HCT116 (cell line): ENCODE measurements at regions not wholly inside any gene's neighbourhood (a gene's known extent, or its start where the extent isn't known, plus 50 kb on each side); places are given as distances from the start of the nearest gene placed in this dataset.

ENCODE experiments used
- ATAC-seq: fragments of 200-7000 bp; cut with Tn5 transposase; 2 replicates; pipeline ENCODE4 v1.9.1; 2020; ENCODE audit warnings: mild to moderate bottlenecking, moderate library complexity
- BruUV-seq: library from RNA; stranded (reverse); fragments of 400-500 nt; replicated peaks from 2 replicates; lab custom pipeline; 2021; lab: Mats Ljungman, UMichigan
- CTCF ChIA-PET: fragments of 300-600 bp; sonication (Branson Sonifier 250); formaldehyde crosslinking; loops from one replicate; lab custom pipeline; 2021; ENCODE audit warnings: antibody characterized with exemption; lab: Charles Lee
- POLR2A ChIA-PET: fragments of 300-600, 350-600 bp; sonication (Branson Sonifier 250); formaldehyde crosslinking; loops from one replicate; lab custom pipeline; 2021; ENCODE audit warnings: antibody characterized with exemption; lab: Charles Lee
- RAD21 ChIA-PET, 2 experiments: fragments of 300-600 bp; sonication (Branson Sonifier 250); formaldehyde crosslinking; loops; one replicate each; lab custom pipeline; 2023; ENCODE audit warnings: low total read pairs in 2 of 2; ENCODE audit not compliant: uncharacterized antibody in 2 of 2, unreplicated experiment in 2 of 2, low non-redundant PET in 1 of 2; lab: Charles Lee
- DNase-seq: peaks from one replicate; pipeline ENCODE4 v3.0.0-alpha.2; 2010; ENCODE audit warnings: low read depth, low spot score
- H2AFZ ChIP-seq: fragments of 200-600 bp; shearing (Covaris generic), sonication (generic); 2 replicates; pipeline ENCODE4 v1.6.1; 2017; ENCODE audit warnings: low read depth, mixed run types, mixed read lengths, antibody characterized with exemption, low read length; ENCODE audit not compliant: poor library complexity, severe bottlenecking
- H3K27ac ChIP-seq: 2 replicates; pipeline ENCODE4 v1.5.1; 2012; ENCODE audit warnings: low read depth, low read length
- H3K27me3 ChIP-seq: fragments of 200-600 bp; sonication (generic); 2 replicates; pipeline ENCODE4 v1.6.1; 2016; ENCODE audit warnings: mixed run types, low read length, mixed read lengths; ENCODE audit not compliant: insufficient read depth
- H3K36me3 ChIP-seq, 2 experiments: fragments of 200-500 bp in 1 of 2; fragments of 200-600 bp in 1 of 2; sonication (Bioruptor generic) in 1 of 2; sonication (generic) in 1 of 2; 2 replicates each; pipeline versions ENCODE4 v1.5.1 to v1.6.1; 2014 to 2016; ENCODE audit warnings: low read length in 2 of 2, inconsistent platforms in 1 of 2, mixed read lengths in 1 of 2, mixed run types in 1 of 2; ENCODE audit not compliant: insufficient read depth in 2 of 2, control insufficient read depth in 1 of 2
- H3K4me1 ChIP-seq, 2 experiments: fragments of 200-600 bp in 1 of 2; sonication (generic) in 1 of 2; 2 replicates each; pipeline versions ENCODE4 v1.5.1 to v1.6.1; 2012 to 2017; ENCODE audit warnings: low read length in 2 of 2, inconsistent platforms in 1 of 2, mild to moderate bottlenecking in 1 of 2, mixed read lengths in 1 of 2, mixed run types in 1 of 2, moderate library complexity in 1 of 2; ENCODE audit not compliant: insufficient read depth in 2 of 2, control insufficient read depth in 1 of 2
- H3K4me2 ChIP-seq: fragments of 200-600 bp; sonication (generic); 2 replicates; pipeline ENCODE4 v1.6.1; 2017; ENCODE audit warnings: mixed run types, low read length, mixed read lengths
- H3K4me3 ChIP-seq, 2 experiments: fragments of 200-600 bp in 1 of 2; sonication (generic) in 1 of 2; replicated peaks in 1 of 2; 2 replicates each; pipeline ENCODE4 v1.5.1; 2011 to 2016; ENCODE audit warnings: low read length in 2 of 2, control low read depth in 1 of 2, low read depth in 1 of 2, mild to moderate bottlenecking in 1 of 2, mixed read lengths in 1 of 2, mixed run types in 1 of 2
- H3K79me2 ChIP-seq: fragments of 200-600 bp; sonication (generic); 2 replicates; pipeline ENCODE4 v1.6.1; 2017; ENCODE audit warnings: mild to moderate bottlenecking, mixed run types, low read length, moderate library complexity, mixed read lengths; ENCODE audit not compliant: insufficient read depth
- H3K9ac ChIP-seq: fragments of 200-600 bp; sonication (generic); 2 replicates; pipeline ENCODE4 v1.6.1; 2016; ENCODE audit warnings: low read length, mixed read lengths
- H3K9me2 ChIP-seq: fragments of 200-600 bp; sonication (generic), shearing (Covaris generic); 2 replicates; pipeline ENCODE4 v1.6.1; 2017; ENCODE audit warnings: mixed run types, mild to moderate bottlenecking, moderate library complexity; ENCODE audit not compliant: insufficient read depth
- H3K9me3 ChIP-seq, 2 experiments: fragments of 200-500 bp in 1 of 2; fragments of 200-600 bp in 1 of 2; sonication (Bioruptor generic) in 1 of 2; sonication (generic) in 1 of 2; 2 replicates each; pipeline ENCODE4 v1.6.1; 2014 to 2017; ENCODE audit warnings: low read length in 2 of 2, mixed read lengths in 2 of 2, inconsistent platforms in 1 of 2, low read depth in 1 of 2, mild to moderate bottlenecking in 1 of 2, mixed run types in 1 of 2, moderate library complexity in 1 of 2; ENCODE audit not compliant: control insufficient read depth in 1 of 2, insufficient read depth in 1 of 2
- H4K20me1 ChIP-seq: fragments of 200-600 bp; sonication (generic), shearing (Covaris generic); 2 replicates; pipeline ENCODE4 v1.6.1; 2017; ENCODE audit warnings: mixed run types, mild to moderate bottlenecking, moderate library complexity; ENCODE audit not compliant: insufficient read depth
- EGR1 ChIP-seq: IDR thresholded peaks from 2 replicates; pipeline ENCODE4 v1.6.1; 2012; ENCODE audit warnings: low read depth
- ELF1 ChIP-seq: IDR thresholded peaks from 2 replicates; pipeline ENCODE4 v1.6.1; 2012; ENCODE audit warnings: low read depth, borderline replicate concordance
- EZH2 ChIP-seq: fragments of 200-600 bp; sonication (generic); IDR thresholded peaks from 2 replicates; pipeline ENCODE4 v1.6.1; 2017; ENCODE audit warnings: antibody characterized with exemption, mixed run types
- FOSL1 ChIP-seq: IDR thresholded peaks from 2 replicates; pipeline ENCODE4 v1.6.1; 2012; ENCODE audit warnings: low read depth
- JUND ChIP-seq: IDR thresholded peaks from 2 replicates; pipeline ENCODE4 v1.6.1; 2012
- POLR2A ChIP-seq: IDR thresholded peaks from 2 replicates; pipeline ENCODE4 v1.7.0; 2011; ENCODE audit warnings: borderline replicate concordance; ENCODE audit not compliant: insufficient read depth, insufficient read length; ENCODE audit errors: extremely low read depth
- POLR2AphosphoS5 ChIP-seq: IDR thresholded peaks from 2 replicates; pipeline ENCODE4 v1.6.1; 2011; ENCODE audit warnings: mild to moderate bottlenecking, low read depth, low read length, moderate library complexity
- SIN3A ChIP-seq: IDR thresholded peaks from 2 replicates; pipeline ENCODE4 v1.6.1; 2012; ENCODE audit warnings: low read depth
- SRF ChIP-seq: IDR thresholded peaks from 2 replicates; pipeline ENCODE4 v1.6.1; 2012; ENCODE audit warnings: low read depth
- TCF7L2 ChIP-seq: IDR thresholded peaks from 2 replicates; pipeline ENCODE4 v1.7.0; 2011; ENCODE audit warnings: borderline replicate concordance, inconsistent platforms; ENCODE audit not compliant: insufficient read depth, insufficient read length; ENCODE audit errors: extremely low read depth
- YY1 ChIP-seq: IDR thresholded peaks from 2 replicates; pipeline ENCODE4 v1.6.1; 2011; ENCODE audit warnings: low read length, low read depth, moderate library complexity, mild to moderate bottlenecking; ENCODE audit not compliant: insufficient replicate concordance; ENCODE audit errors: extremely low read depth
- ZBTB33 ChIP-seq: IDR thresholded peaks from 2 replicates; pipeline ENCODE4 v1.6.1; 2011; ENCODE audit warnings: mild to moderate bottlenecking, low read length, moderate library complexity; ENCODE audit not compliant: insufficient replicate concordance; ENCODE audit errors: extremely low read depth
- ZNF274 ChIP-seq: fragments of 200-500 bp; sonication (Bioruptor generic); IDR thresholded peaks from 2 replicates; pipeline ENCODE4 v1.6.1; 2014; ENCODE audit warnings: mild to moderate bottlenecking, low read depth, low read length, inconsistent platforms
- intact Hi-C: fragments of 100-400 bp; cut with micrococcal nuclease; formaldehyde crosslinking; loops from 2 replicates; pipeline ENCODE4 v1.10.0; 2022
- TF ChIP-seq, protein P1 (sequence below): IDR thresholded peaks from 2 replicates; pipeline ENCODE4 v1.6.1; 2012
- TF ChIP-seq, protein P2 (sequence below): IDR thresholded peaks from 2 replicates; pipeline ENCODE4 v1.6.1; 2012
- TF ChIP-seq, protein P3 (sequence below), 3 experiments: fragments of 200-600 bp in 1 of 3; sonication (generic) in 1 of 3; IDR thresholded peaks in 2 of 3; conservative IDR thresholded peaks in 1 of 3; 2 replicates each; pipeline ENCODE4 v1.5.1; 2012 to 2017; ENCODE audit warnings: low read depth in 2 of 3, low read length in 2 of 3, antibody characterized with exemption in 1 of 3, borderline replicate concordance in 1 of 3, control low read depth in 1 of 3, mild to moderate bottlenecking in 1 of 3, mixed read lengths in 1 of 3, mixed run types in 1 of 3, moderate library complexity in 1 of 3; ENCODE audit not compliant: insufficient read depth in 1 of 3

GRCh38 chr16:11494029-11494428, 92.7 kb downstream of the LITAF start:
- H3K4me1 ChIP-seq, result peaks cover 38 to 57% of the 10 kb centered on the region in 2 experiments
- ATAC-seq, result no peak
- no peaks in the 10 kb centered on the region for H4K20me1 ChIP-seq
- no peaks in the 10 kb centered on the region for H3K27me3 ChIP-seq
- ChIA-PET CTCF (no interaction called here), POLR2A (no interaction called here), RAD21 (no interaction called here)
- H3K9me3 ChIP-seq, result no peaks in the 10 kb centered on the region
- H3K9me2 ChIP-seq, result no peaks in the 10 kb centered on the region
- H3K79me2 ChIP-seq, result no peaks in the 10 kb centered on the region
- no TSS peak for BruUV-seq
- intact Hi-C loops, result no loop called here
- no peak overlapping the region for H3K4me3 ChIP-seq
- peak overlapping the region; percentile 32 for H3K9ac ChIP-seq
- peak overlapping the region; percentile 33 for H3K4me2 ChIP-seq
- no peak overlapping the region for H2AFZ ChIP-seq
- peak overlapping the region; percentile 87 for H3K27ac ChIP-seq
- no peak for TF ChIP-seq POLR2A
- TF ChIP-seq EZH2, result no peak
- no peak for TF ChIP-seq ELF1
- no peak for TF ChIP-seq SRF
- TF ChIP-seq, protein P1, sequence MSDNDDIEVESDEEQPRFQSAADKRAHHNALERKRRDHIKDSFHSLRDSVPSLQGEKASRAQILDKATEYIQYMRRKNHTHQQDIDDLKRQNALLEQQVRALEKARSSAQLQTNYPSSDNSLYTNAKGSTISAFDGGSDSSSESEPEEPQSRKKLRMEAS, result no peak
- TF ChIP-seq SIN3A, result no peak
- no peak for TF ChIP-seq EGR1
- TF ChIP-seq, protein P2, sequence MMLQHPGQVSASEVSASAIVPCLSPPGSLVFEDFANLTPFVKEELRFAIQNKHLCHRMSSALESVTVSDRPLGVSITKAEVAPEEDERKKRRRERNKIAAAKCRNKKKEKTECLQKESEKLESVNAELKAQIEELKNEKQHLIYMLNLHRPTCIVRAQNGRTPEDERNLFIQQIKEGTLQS, result no peak
- TF ChIP-seq, protein P3, sequence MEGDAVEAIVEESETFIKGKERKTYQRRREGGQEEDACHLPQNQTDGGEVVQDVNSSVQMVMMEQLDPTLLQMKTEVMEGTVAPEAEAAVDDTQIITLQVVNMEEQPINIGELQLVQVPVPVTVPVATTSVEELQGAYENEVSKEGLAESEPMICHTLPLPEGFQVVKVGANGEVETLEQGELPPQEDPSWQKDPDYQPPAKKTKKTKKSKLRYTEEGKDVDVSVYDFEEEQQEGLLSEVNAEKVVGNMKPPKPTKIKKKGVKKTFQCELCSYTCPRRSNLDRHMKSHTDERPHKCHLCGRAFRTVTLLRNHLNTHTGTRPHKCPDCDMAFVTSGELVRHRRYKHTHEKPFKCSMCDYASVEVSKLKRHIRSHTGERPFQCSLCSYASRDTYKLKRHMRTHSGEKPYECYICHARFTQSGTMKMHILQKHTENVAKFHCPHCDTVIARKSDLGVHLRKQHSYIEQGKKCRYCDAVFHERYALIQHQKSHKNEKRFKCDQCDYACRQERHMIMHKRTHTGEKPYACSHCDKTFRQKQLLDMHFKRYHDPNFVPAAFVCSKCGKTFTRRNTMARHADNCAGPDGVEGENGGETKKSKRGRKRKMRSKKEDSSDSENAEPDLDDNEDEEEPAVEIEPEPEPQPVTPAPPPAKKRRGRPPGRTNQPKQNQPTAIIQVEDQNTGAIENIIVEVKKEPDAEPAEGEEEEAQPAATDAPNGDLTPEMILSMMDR (IDR thresholded peaks at IDR 0.05 in 2 of 3, conservative IDR thresholded peaks at IDR 0.05 in 1 of 3; ENCODE audit: borderline replicate concordance in 1 of 3, insufficient read depth in 1 of 3, low read depth in 2 of 3, low read length in 2 of 3), result no peak
- no peak for TF ChIP-seq ZNF274
- no peak for TF ChIP-seq ZBTB33
- TF ChIP-seq TCF7L2, result no peak
- TF ChIP-seq JUND, result no peak
- no peak for TF ChIP-seq POLR2AphosphoS5
- no peak for TF ChIP-seq FOSL1
- no peak for TF ChIP-seq YY1
- no peak for DNase-seq
- H3K36me3 ChIP-seq, result no peaks in the 10 kb centered on the region
